ENCODE measurements at regions not wholly inside any gene's neighbourhood (a gene's known extent, or its start where the extent isn't known, plus 50 kb on each side); places are given as distances from the start of the nearest gene placed in this dataset.

DNA sequence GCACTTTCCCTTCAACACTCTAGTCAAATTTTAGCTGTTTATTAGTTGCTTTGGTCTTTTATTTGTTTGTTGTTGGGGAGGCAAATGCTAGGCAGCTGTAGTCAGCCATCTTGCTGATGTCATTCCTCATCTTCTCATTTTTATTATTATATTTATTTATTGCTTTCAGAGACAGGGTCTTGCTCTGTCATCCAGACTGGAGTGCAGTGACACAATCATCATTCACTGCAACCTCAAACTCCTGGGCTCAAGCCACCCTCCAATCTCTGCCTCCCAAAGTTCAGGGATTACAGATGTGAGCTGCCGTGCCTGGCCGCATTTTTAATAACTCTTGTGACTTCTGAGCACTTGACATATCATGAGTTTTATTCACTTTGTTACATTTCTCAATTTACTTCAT, 441.4 kb downstream of the DIPK2A start:
- no peaks in the 10 kb centered on the region for H3K36me3 ChIP-seq (ENCODE audit: low read depth, missing control alignments)
- H3K4me3 ChIP-seq: no peak overlapping the region
- no peaks in the 10 kb centered on the region for H3K9me3 ChIP-seq
- intact Hi-C loops (cut with DNase I; ENCODE audit: low total_unique reads): no loop called here
- H3K27me3 ChIP-seq: no peaks in the 10 kb centered on the region
- DNase-seq: no peak
- WGBS, 2 donors: 95 to 100% methylated on average over 2 of the region's 2 CpGs
- H3K27ac ChIP-seq: no peak overlapping the region
- TF ChIP-seq, protein P1, sequence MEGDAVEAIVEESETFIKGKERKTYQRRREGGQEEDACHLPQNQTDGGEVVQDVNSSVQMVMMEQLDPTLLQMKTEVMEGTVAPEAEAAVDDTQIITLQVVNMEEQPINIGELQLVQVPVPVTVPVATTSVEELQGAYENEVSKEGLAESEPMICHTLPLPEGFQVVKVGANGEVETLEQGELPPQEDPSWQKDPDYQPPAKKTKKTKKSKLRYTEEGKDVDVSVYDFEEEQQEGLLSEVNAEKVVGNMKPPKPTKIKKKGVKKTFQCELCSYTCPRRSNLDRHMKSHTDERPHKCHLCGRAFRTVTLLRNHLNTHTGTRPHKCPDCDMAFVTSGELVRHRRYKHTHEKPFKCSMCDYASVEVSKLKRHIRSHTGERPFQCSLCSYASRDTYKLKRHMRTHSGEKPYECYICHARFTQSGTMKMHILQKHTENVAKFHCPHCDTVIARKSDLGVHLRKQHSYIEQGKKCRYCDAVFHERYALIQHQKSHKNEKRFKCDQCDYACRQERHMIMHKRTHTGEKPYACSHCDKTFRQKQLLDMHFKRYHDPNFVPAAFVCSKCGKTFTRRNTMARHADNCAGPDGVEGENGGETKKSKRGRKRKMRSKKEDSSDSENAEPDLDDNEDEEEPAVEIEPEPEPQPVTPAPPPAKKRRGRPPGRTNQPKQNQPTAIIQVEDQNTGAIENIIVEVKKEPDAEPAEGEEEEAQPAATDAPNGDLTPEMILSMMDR (IDR thresholded peaks at IDR 0.05): no peak
- TF ChIP-seq POLR2A (IDR thresholded peaks at IDR 0.05): no peak
- H3K4me1 ChIP-seq: no peaks in the 10 kb centered on the region

DNA sequence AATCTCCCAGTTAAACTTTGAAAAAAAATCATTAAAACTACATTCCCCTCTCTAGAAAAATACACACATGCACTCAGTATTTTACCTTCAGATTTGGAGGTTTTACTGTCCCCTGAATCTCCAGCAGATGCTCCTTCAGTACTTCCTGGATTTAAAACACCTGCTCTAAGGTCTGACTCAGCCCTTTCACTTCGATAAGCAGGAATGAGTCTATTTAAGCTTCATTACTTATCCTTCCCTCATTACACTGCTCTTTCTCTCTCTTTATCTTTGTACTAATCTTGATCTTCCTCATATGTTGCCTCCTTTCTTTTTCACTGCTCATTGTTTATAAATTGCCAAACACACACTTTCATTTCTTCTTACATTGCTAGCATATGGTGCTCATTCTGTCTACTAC, 443.9 kb downstream of the DIPK2A start:
- H3K27ac ChIP-seq: no peak overlapping the region

DNA sequence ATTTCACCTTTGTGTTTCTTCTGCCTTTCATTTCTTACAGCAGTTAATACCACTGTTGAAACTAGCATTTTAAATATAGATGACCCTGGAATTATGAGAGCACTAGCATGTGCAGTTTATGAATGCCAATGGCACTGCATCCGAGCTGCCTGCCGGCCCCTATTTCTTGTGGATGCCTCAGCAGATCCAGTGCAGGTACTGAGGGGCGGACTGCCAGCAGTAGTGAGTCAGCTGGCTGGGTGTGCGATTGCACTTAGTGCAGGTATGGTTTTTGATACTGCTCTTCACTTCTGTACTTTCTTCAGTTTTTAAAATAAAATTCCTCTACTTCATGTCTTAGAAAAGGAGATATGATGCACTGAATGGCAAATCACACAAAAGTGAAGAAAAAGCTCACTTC, 453.0 kb downstream of the DIPK2A start:
- intact Hi-C loops (cut with DNase I; ENCODE audit: low total_unique reads): no loop called here
- no peak overlapping the region for H3K4me3 ChIP-seq
- no peak overlapping the region for H3K27ac ChIP-seq
- no peaks in the 10 kb centered on the region for H3K4me1 ChIP-seq
- TF ChIP-seq POLR2A (IDR thresholded peaks at IDR 0.05): no peak
- TF ChIP-seq, protein P1 (IDR thresholded peaks at IDR 0.05): no peak
- no peak for DNase-seq
- 90 to 94% methylated on average over 4 of the region's 4 CpGs for WGBS, 2 donors
- no peaks in the 10 kb centered on the region for H3K9me3 ChIP-seq
- H3K27me3 ChIP-seq: no peaks in the 10 kb centered on the region
- H3K36me3 ChIP-seq (ENCODE audit: low read depth, missing control alignments): no peaks in the 10 kb centered on the region

More for the DNA sequence above, 443.9 kb downstream of the DIPK2A start:
- H3K4me3 ChIP-seq: no peak overlapping the region
- no peaks in the 10 kb centered on the region for H3K4me1 ChIP-seq
- no peaks in the 10 kb centered on the region for H3K9me3 ChIP-seq
- intact Hi-C loops (cut with DNase I; ENCODE audit: low total_unique reads): no loop called here
- no peaks in the 10 kb centered on the region for H3K27me3 ChIP-seq
- no peaks in the 10 kb centered on the region for H3K36me3 ChIP-seq (ENCODE audit: low read depth, missing control alignments)
- TF ChIP-seq POLR2A (IDR thresholded peaks at IDR 0.05): no peak
- TF ChIP-seq, protein P1 (IDR thresholded peaks at IDR 0.05): no peak
- 53 to 77% methylated on average over 1 of the region's 1 CpG for WGBS, 2 donors
- no peak for DNase-seq

DNA sequence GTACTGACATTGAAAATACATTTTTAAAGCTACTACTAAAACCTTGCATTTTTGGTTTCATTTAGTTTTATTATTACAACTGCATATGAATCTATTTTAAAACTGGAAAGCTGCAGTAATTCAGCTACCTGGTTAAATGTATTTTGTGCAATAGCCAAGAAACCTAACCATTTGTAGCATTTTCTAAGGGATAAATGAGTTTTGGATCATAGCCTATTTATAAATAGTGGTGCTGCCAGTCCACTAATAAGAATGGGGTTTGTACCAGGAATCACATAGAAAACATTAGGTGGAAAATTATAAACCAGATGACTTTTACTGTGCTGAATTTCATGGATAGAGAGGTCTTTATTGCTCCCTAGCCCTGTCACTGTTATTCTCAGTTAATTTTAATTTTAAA, 454.7 kb downstream of the DIPK2A start:
- no peak for TF ChIP-seq POLR2A (IDR thresholded peaks at IDR 0.05)
- no peaks in the 10 kb centered on the region for H3K27me3 ChIP-seq

DNA sequence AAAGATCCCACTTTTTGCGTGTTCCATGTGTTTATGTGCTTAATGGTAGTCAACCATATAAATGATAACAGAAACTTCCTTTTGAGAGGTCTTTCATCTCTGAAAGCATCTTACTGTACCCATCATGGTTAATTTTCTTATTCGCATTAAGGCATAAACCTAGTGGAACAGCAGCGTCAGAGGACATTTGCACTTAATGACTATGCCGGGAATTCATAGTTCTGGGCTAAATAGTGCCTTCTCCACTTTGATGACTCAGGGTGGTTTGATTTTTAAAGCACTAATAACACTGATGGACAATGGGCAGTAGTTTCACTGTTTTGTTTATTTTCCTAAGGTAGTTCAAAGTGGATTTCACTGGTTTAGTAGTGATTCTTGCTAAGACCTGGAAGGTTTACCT, 455.3 kb downstream of the DIPK2A start:
- no peak overlapping the region for H3K4me3 ChIP-seq
- H3K9me3 ChIP-seq: no peaks in the 10 kb centered on the region
- no peaks in the 10 kb centered on the region for H3K4me1 ChIP-seq
- no peak for TF ChIP-seq POLR2A (IDR thresholded peaks at IDR 0.05)
- TF ChIP-seq, protein P1 (IDR thresholded peaks at IDR 0.05): no peak
- intact Hi-C loops (cut with DNase I; ENCODE audit: low total_unique reads): no loop called here
- no peaks in the 10 kb centered on the region for H3K36me3 ChIP-seq (ENCODE audit: low read depth, missing control alignments)
- DNase-seq: no peak
- no peak overlapping the region for H3K27ac ChIP-seq
- WGBS, 2 donors: 93 to 98% methylated on average over 4 of the region's 4 CpGs
- no peaks in the 10 kb centered on the region for H3K27me3 ChIP-seq

More for the DNA sequence above, 454.7 kb downstream of the DIPK2A start:
- no peak for DNase-seq
- Histone ChIP-seq H3K27ac (no peak overlapping the region), H3K36me3 (ENCODE audit: low read depth, missing control alignments) (no peaks in the 10 kb centered on the region), H3K9me3 (no peaks in the 10 kb centered on the region), H3K4me1 (no peaks in the 10 kb centered on the region), H3K4me3 (no peak overlapping the region)
- intact Hi-C loops (cut with DNase I; ENCODE audit: low total_unique reads): no loop called here
